ENCODE measurements at regions not wholly inside any gene's neighbourhood (a gene's known extent, or its start where the extent isn't known, plus 50 kb on each side); places are given as distances from the start of the nearest gene placed in this dataset.

DNA sequence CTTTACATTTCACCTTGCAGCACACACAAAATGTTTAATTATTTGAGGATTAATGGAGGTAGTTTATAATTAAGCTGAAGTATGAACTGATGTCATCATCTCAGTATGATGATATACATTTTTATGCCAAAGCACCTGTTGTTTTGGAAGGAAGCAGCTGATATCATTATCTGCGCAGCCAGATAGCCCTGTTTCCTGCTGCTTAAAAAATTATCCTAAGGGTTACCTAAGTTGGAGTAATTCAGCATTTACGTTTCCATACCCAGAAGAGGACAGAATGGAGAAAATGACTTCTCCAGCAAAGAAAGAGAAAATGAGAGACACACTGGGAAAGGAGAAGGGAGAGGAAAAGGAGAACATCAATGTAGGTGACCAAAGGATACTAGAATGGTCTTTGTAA is 370.3 kb upstream of the PLSCR5 start:
- TF ChIP-seq, protein P1, sequence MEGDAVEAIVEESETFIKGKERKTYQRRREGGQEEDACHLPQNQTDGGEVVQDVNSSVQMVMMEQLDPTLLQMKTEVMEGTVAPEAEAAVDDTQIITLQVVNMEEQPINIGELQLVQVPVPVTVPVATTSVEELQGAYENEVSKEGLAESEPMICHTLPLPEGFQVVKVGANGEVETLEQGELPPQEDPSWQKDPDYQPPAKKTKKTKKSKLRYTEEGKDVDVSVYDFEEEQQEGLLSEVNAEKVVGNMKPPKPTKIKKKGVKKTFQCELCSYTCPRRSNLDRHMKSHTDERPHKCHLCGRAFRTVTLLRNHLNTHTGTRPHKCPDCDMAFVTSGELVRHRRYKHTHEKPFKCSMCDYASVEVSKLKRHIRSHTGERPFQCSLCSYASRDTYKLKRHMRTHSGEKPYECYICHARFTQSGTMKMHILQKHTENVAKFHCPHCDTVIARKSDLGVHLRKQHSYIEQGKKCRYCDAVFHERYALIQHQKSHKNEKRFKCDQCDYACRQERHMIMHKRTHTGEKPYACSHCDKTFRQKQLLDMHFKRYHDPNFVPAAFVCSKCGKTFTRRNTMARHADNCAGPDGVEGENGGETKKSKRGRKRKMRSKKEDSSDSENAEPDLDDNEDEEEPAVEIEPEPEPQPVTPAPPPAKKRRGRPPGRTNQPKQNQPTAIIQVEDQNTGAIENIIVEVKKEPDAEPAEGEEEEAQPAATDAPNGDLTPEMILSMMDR (IDR thresholded peaks at IDR 0.05; ENCODE audit: low read depth, low read length, missing control alignments): no peak
- no peak overlapping the region for H3K4me3 ChIP-seq (ENCODE audit: low read depth, low read length)
- no peak for DNase-seq (ENCODE audit: low read depth)

GRCh38 chr3:146975032-146975431 is 369.9 kb upstream of the PLSCR5 start:
- no peak overlapping the region for H3K4me3 ChIP-seq (ENCODE audit: low read depth, low read length)
- DNase-seq (ENCODE audit: low read depth): no peak
- TF ChIP-seq, protein P1 (IDR thresholded peaks at IDR 0.05; ENCODE audit: low read depth, low read length, missing control alignments): no peak

- TF ChIP-seq, protein P1 (IDR thresholded peaks at IDR 0.05; ENCODE audit: low read depth, low read length, missing control alignments): no peak
- H3K4me3 ChIP-seq (ENCODE audit: low read depth, low read length): no peak overlapping the region
- no peak for DNase-seq (ENCODE audit: low read depth)
Observed at GRCh38 chr3:146974001-146974400, 368.9 kb upstream of the PLSCR5 start.

DNA sequence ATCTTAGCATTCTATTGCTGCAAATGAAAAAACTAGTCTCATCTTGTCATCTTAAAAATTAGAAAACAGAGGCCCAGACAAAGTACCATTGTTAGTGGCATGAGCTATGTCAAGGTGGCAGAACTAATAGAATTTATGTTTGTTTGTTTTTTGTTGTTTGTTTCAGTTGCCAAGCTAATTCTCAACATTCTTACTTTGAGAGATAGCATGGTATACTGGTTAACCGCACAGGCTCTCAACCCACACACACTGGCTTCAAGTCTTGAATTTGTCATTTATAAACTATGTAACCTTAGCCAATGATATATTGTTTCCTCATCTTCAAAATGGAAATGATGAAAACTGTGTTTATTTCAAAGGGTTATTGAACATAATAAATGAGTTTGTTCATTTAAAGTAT is 367.6 kb upstream of the PLSCR5 start:
- DNase-seq (ENCODE audit: low read depth): no peak
- TF ChIP-seq, protein P1 (IDR thresholded peaks at IDR 0.05; ENCODE audit: low read depth, low read length, missing control alignments): no peak
- no peak overlapping the region for H3K4me3 ChIP-seq (ENCODE audit: low read depth, low read length)

- no peak for DNase-seq (ENCODE audit: low read depth)
- TF ChIP-seq, protein P1 (IDR thresholded peaks at IDR 0.05; ENCODE audit: low read depth, low read length, missing control alignments): no peak
- no peak overlapping the region for H3K4me3 ChIP-seq (ENCODE audit: low read depth, low read length)
Observed at GRCh38 chr3:146970236-146970635, 365.1 kb upstream of the PLSCR5 start.

GRCh38 chr3:146969356-146969755 is 364.2 kb upstream of the PLSCR5 start:
- no peak for DNase-seq (ENCODE audit: low read depth)
- no peak overlapping the region for H3K4me3 ChIP-seq (ENCODE audit: low read depth, low read length)
- TF ChIP-seq, protein P1 (IDR thresholded peaks at IDR 0.05; ENCODE audit: low read depth, low read length, missing control alignments): no peak

GRCh38 chr3:146968204-146968651 is 363.1 kb upstream of the PLSCR5 start:
- DNase-seq (ENCODE audit: low read depth): no peak
- no peak overlapping the region for H3K4me3 ChIP-seq (ENCODE audit: low read depth, low read length)
- TF ChIP-seq, protein P1 (IDR thresholded peaks at IDR 0.05; ENCODE audit: low read depth, low read length, missing control alignments): no peak
